ENCODE measurements at regions not wholly inside any gene's neighbourhood (a gene's known extent, or its start where the extent isn't known, plus 50 kb on each side); places are given as distances from the start of the nearest gene placed in this dataset.

DNA sequence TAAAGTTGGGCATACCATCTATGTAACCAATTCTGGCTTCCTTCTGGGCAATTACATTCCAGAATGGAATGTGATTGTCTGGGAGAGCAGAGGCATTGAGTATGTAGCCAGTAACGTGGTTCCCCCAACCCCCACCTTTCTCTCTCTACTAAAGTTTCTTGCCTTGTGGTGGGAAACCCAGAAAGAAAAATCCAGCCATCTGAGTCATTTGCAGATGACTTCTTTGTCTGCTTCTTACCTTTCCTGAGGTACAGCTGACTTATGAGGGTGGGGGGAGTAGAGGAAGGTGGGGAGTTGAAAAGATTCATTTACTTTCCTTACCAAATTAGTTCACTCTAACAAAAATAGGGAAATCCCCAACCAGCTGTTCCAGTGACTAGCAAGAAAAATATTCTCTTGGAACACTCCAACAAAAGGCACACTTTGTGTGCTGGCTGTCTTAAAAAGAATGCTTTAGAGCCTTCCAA, 112.1 kb upstream of the FRMD6 start:
- TF ChIP-seq ZNF384 (IDR thresholded peaks at IDR 0.05) (no peak), LEF1 (IDR thresholded peaks at IDR 0.05; ENCODE audit: borderline replicate concordance) (no peak), BHLHE40 (IDR thresholded peaks at IDR 0.05; ENCODE audit: borderline replicate concordance) (no peak), FOXM1 (IDR thresholded peaks at IDR 0.05; ENCODE audit: borderline replicate concordance) (no peak), FOXK2 (IDR thresholded peaks at IDR 0.05) (no peak), ARNT (IDR thresholded peaks at IDR 0.05) (no peak), ELF4 (IDR thresholded peaks at IDR 0.05) (no peak), L3MBTL2 (conservative IDR thresholded peaks at IDR 0.05) (no peak), SUZ12 (IDR thresholded peaks at IDR 0.05) (no peak), HDGF (IDR thresholded peaks at IDR 0.05; ENCODE audit: borderline replicate concordance) (no peak), FOXA1 (IDR thresholded peaks at IDR 0.05) (no peak), NFRKB (IDR thresholded peaks at IDR 0.05) (no peak)
- TF ChIP-seq, protein P1, sequence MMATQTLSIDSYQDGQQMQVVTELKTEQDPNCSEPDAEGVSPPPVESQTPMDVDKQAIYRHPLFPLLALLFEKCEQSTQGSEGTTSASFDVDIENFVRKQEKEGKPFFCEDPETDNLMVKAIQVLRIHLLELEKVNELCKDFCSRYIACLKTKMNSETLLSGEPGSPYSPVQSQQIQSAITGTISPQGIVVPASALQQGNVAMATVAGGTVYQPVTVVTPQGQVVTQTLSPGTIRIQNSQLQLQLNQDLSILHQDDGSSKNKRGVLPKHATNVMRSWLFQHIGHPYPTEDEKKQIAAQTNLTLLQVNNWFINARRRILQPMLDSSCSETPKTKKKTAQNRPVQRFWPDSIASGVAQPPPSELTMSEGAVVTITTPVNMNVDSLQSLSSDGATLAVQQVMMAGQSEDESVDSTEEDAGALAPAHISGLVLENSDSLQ (IDR thresholded peaks at IDR 0.05): no peak

Data from HEK293T (cell line).